Bone marrow (tissue), 2 donors: ENCODE measurements at regions not wholly inside any gene's neighbourhood (a gene's known extent, or its start where the extent isn't known, plus 50 kb on each side); places are given as distances from the start of the nearest gene placed in this dataset.

Experiments used
- DNase-seq, 2 donors: peaks; one replicate each; lab custom pipeline; 2025; lab: John Stamatoyannopoulos, UW

DNA sequence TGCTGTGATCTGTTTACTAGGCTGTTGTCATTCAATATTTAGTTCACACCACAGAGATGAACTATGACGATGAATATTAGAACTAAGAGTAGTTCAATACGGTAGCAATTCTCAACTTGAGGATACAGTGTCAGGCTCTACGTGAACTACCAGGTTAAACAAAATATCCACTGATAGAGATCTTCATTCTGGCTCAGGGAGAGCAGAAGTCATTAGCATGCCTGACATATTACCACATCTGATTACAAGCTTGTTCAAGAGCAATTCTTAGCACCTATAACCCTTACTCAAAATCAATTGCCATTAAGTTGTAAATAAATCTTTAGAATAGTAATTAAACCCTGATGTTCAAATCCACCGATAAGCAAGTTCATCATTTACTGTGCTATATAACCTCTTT is 207.2 kb downstream of the CHRM3 start:
- no peak for DNase-seq

GRCh38 chr1:239600588-239600987 is 214.2 kb downstream of the CHRM3 start:
- DNase-seq = no peak

- DNase-seq = no peak
Observed at GRCh38 chr1:239601108-239601507, 214.7 kb downstream of the CHRM3 start.

GRCh38 chr1:239603530-239603929 is 217.2 kb downstream of the CHRM3 start:
- no peak for DNase-seq

- no peak for DNase-seq
Observed at GRCh38 chr1:239606850-239607400, 220.6 kb downstream of the CHRM3 start.

- DNase-seq = no peak
Observed at GRCh38 chr1:239608469-239608868, 222.1 kb downstream of the CHRM3 start.

DNA sequence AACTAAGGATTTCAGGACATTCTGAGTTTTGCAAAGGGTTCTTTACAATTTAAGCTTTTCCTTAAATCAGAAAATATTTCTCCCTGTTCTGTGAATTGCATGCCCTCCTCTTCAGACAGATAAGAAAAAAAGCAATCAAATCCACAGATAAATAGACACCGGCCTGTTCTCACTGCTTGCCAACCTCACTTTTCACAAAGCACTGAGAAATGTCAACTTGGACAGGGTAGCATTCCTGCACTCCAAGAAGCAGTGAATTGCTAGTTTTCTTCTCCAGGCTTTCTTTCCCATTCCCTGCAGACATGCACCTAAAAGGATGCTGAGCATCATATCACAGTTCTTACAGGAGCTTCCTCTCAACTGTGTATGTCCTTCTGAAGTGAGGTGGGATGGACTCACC is 226.0 kb downstream of the CHRM3 start:
- DNase-seq = no peak

- no peak for DNase-seq
Observed at GRCh38 chr1:239616673-239617072, 230.3 kb downstream of the CHRM3 start.

GRCh38 chr1:239617259-239617658 is 230.9 kb downstream of the CHRM3 start:
- no peak for DNase-seq

- DNase-seq = no peak
Observed at GRCh38 chr1:239617731-239618130, 231.4 kb downstream of the CHRM3 start.

GRCh38 chr1:239619190-239619589 is 232.8 kb downstream of the CHRM3 start:
- DNase-seq = no peak

DNA sequence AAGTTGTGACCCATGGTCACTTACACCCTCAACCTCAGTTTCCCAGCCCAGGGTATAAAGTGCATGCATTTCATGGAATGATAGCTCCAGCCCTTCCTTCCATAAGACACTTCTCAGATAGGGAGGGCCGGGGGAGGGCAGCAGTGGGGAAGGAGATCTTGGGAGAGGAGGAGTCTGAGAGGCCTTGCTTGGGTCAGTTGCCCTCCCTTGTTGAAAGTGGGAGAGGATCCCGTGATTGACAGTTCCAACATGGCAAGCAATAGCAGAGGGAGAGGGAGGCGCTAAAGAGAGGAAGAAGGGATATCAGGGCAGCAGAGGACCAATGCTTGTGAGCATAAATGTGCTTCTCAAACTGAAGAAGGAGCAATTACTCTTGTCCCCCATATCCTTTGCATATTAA is 244.4 kb downstream of the CHRM3 start:
- no peak for DNase-seq

- no peak for DNase-seq
Observed at GRCh38 chr1:239633432-239633831, 247.1 kb downstream of the CHRM3 start.

- no peak for DNase-seq
Observed at GRCh38 chr1:239635276-239635675, 248.9 kb downstream of the CHRM3 start.

DNA sequence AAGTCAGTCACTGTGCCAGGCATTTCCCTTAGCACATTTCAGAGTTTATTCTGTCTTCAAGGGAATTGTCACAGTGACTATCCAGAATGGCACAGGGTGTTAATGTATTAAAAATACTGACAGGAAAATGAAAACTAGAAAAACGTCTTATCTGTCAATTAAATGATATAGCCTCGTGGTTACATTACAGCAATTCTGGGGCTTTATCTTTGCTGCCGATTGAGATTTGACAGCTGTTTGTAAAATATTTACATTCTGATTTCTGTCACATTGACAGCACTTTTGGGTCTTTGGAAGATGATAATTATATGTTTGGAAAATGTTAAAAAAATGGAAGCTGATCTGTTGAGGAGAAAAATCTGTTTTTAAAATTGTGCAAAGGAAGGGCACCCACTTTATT is 250.0 kb downstream of the CHRM3 start:
- DNase-seq = no peak

- no peak for DNase-seq
Observed at GRCh38 chr1:239644604-239645003, 258.2 kb downstream of the CHRM3 start.

DNA sequence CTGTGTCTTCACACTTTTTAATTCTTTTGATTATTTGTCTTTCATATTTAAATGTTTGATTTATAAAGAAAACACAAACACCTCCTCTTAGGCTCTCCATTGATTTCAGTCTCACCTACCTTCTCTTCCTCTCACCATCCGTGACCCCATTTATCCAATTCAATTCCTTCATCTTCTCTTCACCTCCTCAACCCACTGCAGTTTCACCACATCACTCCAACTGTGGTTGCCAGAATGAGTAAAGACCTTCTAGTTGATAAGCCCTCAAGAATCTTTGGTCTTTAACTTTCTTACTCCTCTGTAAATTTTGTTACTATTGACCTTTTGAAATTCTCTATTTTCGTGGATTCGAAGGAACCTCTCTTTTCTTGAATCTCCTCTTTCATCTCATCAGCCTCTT is 260.7 kb downstream of the CHRM3 start:
- no peak for DNase-seq

GRCh38 chr1:239647964-239648632 is 261.7 kb downstream of the CHRM3 start:
- no peak for DNase-seq

DNA sequence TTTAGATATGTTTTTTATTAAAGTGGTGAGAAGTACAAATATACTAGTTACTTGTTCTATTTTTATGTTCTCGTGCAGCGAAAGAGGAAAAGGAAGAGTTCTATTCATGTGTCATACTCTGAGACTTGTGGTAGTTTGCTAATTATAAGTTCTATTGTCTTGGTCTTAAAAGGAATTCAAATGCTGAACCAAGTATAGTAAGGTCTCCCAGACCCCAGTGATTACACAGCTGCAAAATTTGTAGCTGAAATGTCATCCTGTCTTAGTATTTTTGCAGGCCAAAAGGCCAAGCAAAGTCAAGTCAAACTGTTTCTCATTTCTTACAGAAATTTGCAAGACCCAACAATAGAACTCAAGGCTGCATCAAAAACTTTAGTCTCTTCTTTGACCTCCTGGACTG is 268.7 kb downstream of the CHRM3 start:
- peak in 1 of 2 donors; percentile 83 for DNase-seq

DNA sequence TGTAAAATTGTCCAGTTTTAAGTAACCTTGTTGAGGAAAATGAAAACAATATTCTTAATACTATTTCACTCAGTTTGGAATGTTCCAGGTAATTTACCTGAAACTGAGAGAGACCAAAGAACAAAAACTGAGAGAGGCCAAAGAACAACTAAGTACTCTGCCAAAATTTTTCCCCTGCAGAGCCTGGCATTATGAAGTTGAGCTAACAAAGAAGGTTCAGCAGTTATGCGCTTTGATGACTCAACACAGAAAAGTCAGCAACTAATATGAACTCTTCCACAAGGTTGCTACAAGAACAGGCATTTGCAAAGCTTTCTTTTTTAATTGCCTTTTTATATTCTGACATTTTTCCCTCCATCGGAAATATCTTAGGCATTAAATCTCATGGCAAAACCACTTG is 270.9 kb downstream of the CHRM3 start:
- DNase-seq = peak in 1 of 2 donors; percentile 15

DNA sequence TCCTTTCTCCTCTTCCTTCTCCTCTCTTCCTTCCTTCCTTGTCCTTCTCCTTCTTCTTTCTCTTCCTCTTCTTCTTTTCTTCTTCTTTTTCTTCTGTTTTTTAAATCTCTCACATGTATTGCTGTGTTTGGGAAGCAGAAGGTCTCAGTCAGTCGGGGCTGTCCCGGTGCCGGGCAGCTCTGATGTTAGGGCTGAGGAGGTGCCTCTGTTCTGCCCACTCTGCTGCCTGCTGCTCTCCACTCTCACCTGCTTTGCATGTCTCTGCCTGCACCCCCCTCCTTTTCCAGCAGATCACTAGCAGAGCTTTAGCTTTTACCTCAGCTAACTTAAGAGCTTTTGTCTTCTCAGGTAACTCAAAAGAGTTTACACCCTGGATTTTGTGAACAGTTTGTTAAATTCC is 276.6 kb downstream of the CHRM3 start:
- no peak for DNase-seq

GRCh38 chr1:239672256-239672655 is 285.9 kb downstream of the CHRM3 start:
- DNase-seq = no peak

GRCh38 chr1:239675735-239676134 is 289.4 kb downstream of the CHRM3 start:
- DNase-seq = no peak
